ENCODE measurements at regions not wholly inside any gene's neighbourhood (a gene's known extent, or its start where the extent isn't known, plus 50 kb on each side); places are given as distances from the start of the nearest gene placed in this dataset.
"Not testable (repeated sequence)": the region's sequence is repeated elsewhere in the genome, so short reads cannot be mapped to it uniquely, and the experiment has no call there.

GRCh38 chr13:85562282-85562681, 236.9 kb downstream of the SLITRK6 start:
- TF ChIP-seq EZH2phosphoT487 (IDR thresholded peaks at IDR 0.05; ENCODE audit: insufficient read depth, low read depth) = no peak
- TF ChIP-seq EZH2 (IDR thresholded peaks at IDR 0.05; ENCODE audit: insufficient read depth, poor library complexity, severe bottlenecking) = no peak
- Histone ChIP-seq H3K27me3 (replicated peaks; ENCODE audit: insufficient read depth) (no peaks in the 10 kb centered on the region), H3K79me2 (ENCODE audit: insufficient read depth) (no peaks in the 10 kb centered on the region), H3K9me3 (ENCODE audit: low read depth) (no peaks in the 10 kb centered on the region), H3K9ac (no peak overlapping the region), H3K9me2 (ENCODE audit: insufficient read depth) (no peaks in the 10 kb centered on the region), H3F3A (ENCODE audit: insufficient read depth) (no peaks in the 10 kb centered on the region), H3K4me3 (no peak overlapping the region), H3K4me1 (ENCODE audit: insufficient read depth) (no peaks in the 10 kb centered on the region), H3K36me3 (ENCODE audit: low read depth) (no peaks in the 10 kb centered on the region), H3K4me2 (ENCODE audit: unreplicated experiment) (no peak overlapping the region), H4K20me1 (ENCODE audit: insufficient read depth) (no peaks in the 10 kb centered on the region), H2AFZ (no peak overlapping the region), H3K27ac (no peak overlapping the region)
- WGBS, 2 experiments (ENCODE audit: low coverage in 1 of 2, low lambda C conversion rate in 2 of 2, missing lambda C conversion rate in 2 of 2) = 63 to 64% methylated on average over 6 of the region's 6 CpGs
- DNase-seq = no peak
- in situ Hi-C loops (cut with MboI) = no loop called here

DNA sequence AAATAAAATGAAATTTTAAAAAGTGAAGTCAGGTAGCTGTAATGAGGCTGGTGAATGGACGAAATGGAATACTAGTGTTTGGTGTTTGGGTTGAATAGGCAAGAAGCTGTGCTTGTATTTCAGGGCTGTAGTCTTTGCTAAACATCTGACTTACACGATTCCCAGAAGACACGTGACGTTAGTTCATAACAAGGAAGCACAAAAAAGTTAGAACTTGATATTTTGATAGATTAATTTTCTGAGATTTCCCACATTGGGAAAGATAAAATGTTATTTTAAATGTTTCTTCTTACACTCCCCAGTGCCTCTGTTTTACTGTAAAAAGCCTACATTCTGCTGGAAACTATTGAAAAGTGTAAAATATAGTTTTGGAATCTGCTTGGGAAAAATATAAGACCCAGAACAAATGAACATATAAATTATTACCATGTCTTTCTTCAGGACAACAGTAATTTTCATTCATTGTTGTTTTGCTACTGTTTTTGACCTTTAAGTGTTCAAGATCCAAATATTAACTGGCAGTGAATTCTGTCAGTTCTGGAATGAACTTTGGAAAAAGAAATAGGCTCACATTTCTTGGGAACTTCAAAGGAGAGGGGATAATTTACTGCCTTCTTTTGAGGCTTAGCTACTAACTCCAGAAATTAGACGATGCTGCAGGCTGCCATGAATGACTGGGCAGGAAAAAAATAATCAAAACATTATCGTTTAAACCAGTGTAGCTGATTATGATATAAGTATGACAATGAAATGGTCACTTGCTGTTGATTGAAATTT, 241.3 kb downstream of the SLITRK6 start:
- Histone ChIP-seq H3K27ac (no peak overlapping the region), H3K9ac (no peak overlapping the region), H3K9me2 (ENCODE audit: insufficient read depth) (no peaks in the 10 kb centered on the region), H3K4me3 (no peak overlapping the region), H3K36me3 (ENCODE audit: low read depth) (no peaks in the 10 kb centered on the region), H4K20me1 (ENCODE audit: insufficient read depth) (no peaks in the 10 kb centered on the region), H2AFZ (no peak overlapping the region), H3K27me3 (replicated peaks; ENCODE audit: insufficient read depth) (no peaks in the 10 kb centered on the region), H3K79me2 (ENCODE audit: insufficient read depth) (no peaks in the 10 kb centered on the region), H3K4me2 (ENCODE audit: unreplicated experiment) (no peak overlapping the region), H3F3A (ENCODE audit: insufficient read depth) (no peaks in the 10 kb centered on the region), H3K4me1 (ENCODE audit: insufficient read depth) (no peaks in the 10 kb centered on the region), H3K9me3 (ENCODE audit: low read depth) (no peaks in the 10 kb centered on the region)
- in situ Hi-C loops (cut with MboI) = no loop called here
- 0 to 2% methylated on average over 6 of the region's 6 CpGs for WGBS, 2 experiments (ENCODE audit: low coverage in 1 of 2, low lambda C conversion rate in 2 of 2, missing lambda C conversion rate in 2 of 2)
- TF ChIP-seq EZH2 (IDR thresholded peaks at IDR 0.05; ENCODE audit: insufficient read depth, poor library complexity, severe bottlenecking) (no peak), EZH2phosphoT487 (IDR thresholded peaks at IDR 0.05; ENCODE audit: insufficient read depth, low read depth) (no peak)
- DNase-seq = no peak

- Histone ChIP-seq H3F3A (ENCODE audit: insufficient read depth) (no peaks in the 10 kb centered on the region), H3K27me3 (replicated peaks; ENCODE audit: insufficient read depth) (no peaks in the 10 kb centered on the region), H4K20me1 (ENCODE audit: insufficient read depth) (no peaks in the 10 kb centered on the region), H3K36me3 (ENCODE audit: low read depth) (no peaks in the 10 kb centered on the region), H3K79me2 (ENCODE audit: insufficient read depth) (no peaks in the 10 kb centered on the region), H3K9me2 (ENCODE audit: insufficient read depth) (no peaks in the 10 kb centered on the region), H3K4me3 (no peak overlapping the region), H3K4me1 (ENCODE audit: insufficient read depth) (no peaks in the 10 kb centered on the region), H3K4me2 (ENCODE audit: unreplicated experiment) (no peak overlapping the region), H2AFZ (no peak overlapping the region), H3K9me3 (ENCODE audit: low read depth) (no peaks in the 10 kb centered on the region), H3K27ac (no peak overlapping the region), H3K9ac (no peak overlapping the region)
- no peak for DNase-seq
- TF ChIP-seq EZH2phosphoT487 (IDR thresholded peaks at IDR 0.05; ENCODE audit: insufficient read depth, low read depth) (no peak), EZH2 (IDR thresholded peaks at IDR 0.05; ENCODE audit: insufficient read depth, poor library complexity, severe bottlenecking) (no peak)
- in situ Hi-C loops (cut with MboI) = no loop called here
- 26 to 27% methylated on average over 1 of the region's 1 CpG for WGBS, 2 experiments (ENCODE audit: low coverage in 1 of 2, low lambda C conversion rate in 2 of 2, missing lambda C conversion rate in 2 of 2)
These were observed 248.2 kb downstream of the SLITRK6 start for GRCh38 chr13:85551012-85551411.

GRCh38 chr13:85549819-85550218, 249.4 kb downstream of the SLITRK6 start:
- H3K9ac ChIP-seq = no peak overlapping the region
- no peak overlapping the region for H3K27ac ChIP-seq
- H3K4me1 ChIP-seq (ENCODE audit: insufficient read depth) = no peaks in the 10 kb centered on the region
- no peak for TF ChIP-seq EZH2 (IDR thresholded peaks at IDR 0.05; ENCODE audit: insufficient read depth, poor library complexity, severe bottlenecking)
- no peak for TF ChIP-seq EZH2phosphoT487 (IDR thresholded peaks at IDR 0.05; ENCODE audit: insufficient read depth, low read depth)
- no peak overlapping the region for H3K4me2 ChIP-seq (ENCODE audit: unreplicated experiment)
- no peak for DNase-seq
- H3K27me3 ChIP-seq (replicated peaks; ENCODE audit: insufficient read depth) = no peaks in the 10 kb centered on the region
- no peak overlapping the region for H3K4me3 ChIP-seq
- H3K79me2 ChIP-seq (ENCODE audit: insufficient read depth) = no peaks in the 10 kb centered on the region
- no peaks in the 10 kb centered on the region for H3K9me2 ChIP-seq (ENCODE audit: insufficient read depth)
- in situ Hi-C loops (cut with MboI) = no loop called here
- H2AFZ ChIP-seq = no peak overlapping the region
- H3K9me3 ChIP-seq (ENCODE audit: low read depth) = no peaks in the 10 kb centered on the region
- H3K36me3 ChIP-seq (ENCODE audit: low read depth) = no peaks in the 10 kb centered on the region
- 5 to 12% methylated on average over 2 of the region's 2 CpGs for WGBS, 2 experiments (ENCODE audit: low coverage in 1 of 2, low lambda C conversion rate in 2 of 2, missing lambda C conversion rate in 2 of 2)
- H3F3A ChIP-seq (ENCODE audit: insufficient read depth) = no peaks in the 10 kb centered on the region
- H4K20me1 ChIP-seq (ENCODE audit: insufficient read depth) = no peaks in the 10 kb centered on the region

GRCh38 chr13:85548845-85549244, 250.4 kb downstream of the SLITRK6 start:
- in situ Hi-C loops (cut with MboI); H3K4me2 ChIP-seq (ENCODE audit: unreplicated experiment); H3K27ac ChIP-seq; H3K79me2 ChIP-seq (ENCODE audit: insufficient read depth); DNase-seq; H3K27me3 ChIP-seq (replicated peaks; ENCODE audit: insufficient read depth); H3K9ac ChIP-seq; H3K9me3 ChIP-seq (ENCODE audit: low read depth); H3K36me3 ChIP-seq (ENCODE audit: low read depth); H2AFZ ChIP-seq; H4K20me1 ChIP-seq (ENCODE audit: insufficient read depth); H3F3A ChIP-seq (ENCODE audit: insufficient read depth); H3K4me3 ChIP-seq; H3K4me1 ChIP-seq (ENCODE audit: insufficient read depth); H3K9me2 ChIP-seq (ENCODE audit: insufficient read depth): not testable (repeated sequence)
